OCI-LY7 (cell line): ENCODE measurements at regions not wholly inside any gene's neighbourhood (a gene's known extent, or its start where the extent isn't known, plus 50 kb on each side); places are given as distances from the start of the nearest gene placed in this dataset.

Experiments used
- CTCF ChIP-seq: fragments of 200-600 bp; sonication (generic); conservative IDR thresholded peaks from 2 replicates; pipeline ENCODE4 v1.5.1; 2014; ENCODE audit warnings: mild to moderate bottlenecking, antibody characterized with exemption, low read length, moderate library complexity, mixed read lengths
- EZH2phosphoT487 ChIP-seq: fragments of 200-600 bp; sonication (generic); IDR thresholded peaks from 2 replicates; pipeline ENCODE4 v1.6.1; 2018; ENCODE audit warnings: low read depth, borderline replicate concordance, mild to moderate bottlenecking, mixed run types, antibody characterized with exemption, low read length, moderate library complexity, mixed read lengths

- TF ChIP-seq CTCF (no peak), EZH2phosphoT487 (no peak)
Observed at GRCh38 chr4:81804849-81805248, 333.1 kb upstream of the RASGEF1B start.
